NCI-H1436 (cell line): ENCODE measurements at regions not wholly inside any gene's neighbourhood (a gene's known extent, or its start where the extent isn't known, plus 50 kb on each side); places are given as distances from the start of the nearest gene placed in this dataset.

Experiments
- DNase-seq: peaks from one replicate; lab custom pipeline; 2025; lab: John Stamatoyannopoulos, UW

DNA sequence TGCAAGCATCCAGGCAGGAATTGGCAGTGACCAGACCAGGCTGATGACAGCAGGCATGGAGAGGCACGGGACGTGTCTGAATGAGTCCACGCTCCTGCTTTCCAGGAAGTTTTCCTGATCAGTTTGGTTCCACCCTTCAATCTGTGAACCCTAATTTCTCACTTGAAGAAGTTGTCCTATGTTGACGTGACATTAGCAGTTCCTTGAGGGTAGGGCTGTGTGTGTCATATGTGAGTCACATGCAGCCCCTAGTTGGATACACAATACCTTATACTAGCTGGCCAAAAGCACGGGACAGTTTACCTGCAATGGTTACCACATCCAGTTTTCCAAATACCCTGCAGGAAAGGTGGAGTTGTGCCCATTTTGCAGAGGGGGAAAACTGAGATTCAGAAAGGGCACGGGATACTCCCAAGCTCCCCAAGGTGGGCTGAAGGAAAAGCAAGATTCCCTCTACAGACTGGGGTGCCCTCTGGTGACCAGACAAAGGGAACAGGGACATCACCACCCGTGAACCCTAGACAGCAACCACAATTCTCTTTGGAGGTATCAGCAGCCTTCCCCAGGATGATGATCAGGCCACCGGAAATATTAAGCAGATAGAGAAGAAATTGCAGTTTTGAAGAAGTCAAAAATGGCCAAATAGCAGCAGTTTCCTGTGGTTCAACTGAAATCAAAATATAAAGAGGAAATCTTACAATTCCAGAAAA lies 194.5 kb downstream of the PHETA1 start:
- no peak for DNase-seq

DNA sequence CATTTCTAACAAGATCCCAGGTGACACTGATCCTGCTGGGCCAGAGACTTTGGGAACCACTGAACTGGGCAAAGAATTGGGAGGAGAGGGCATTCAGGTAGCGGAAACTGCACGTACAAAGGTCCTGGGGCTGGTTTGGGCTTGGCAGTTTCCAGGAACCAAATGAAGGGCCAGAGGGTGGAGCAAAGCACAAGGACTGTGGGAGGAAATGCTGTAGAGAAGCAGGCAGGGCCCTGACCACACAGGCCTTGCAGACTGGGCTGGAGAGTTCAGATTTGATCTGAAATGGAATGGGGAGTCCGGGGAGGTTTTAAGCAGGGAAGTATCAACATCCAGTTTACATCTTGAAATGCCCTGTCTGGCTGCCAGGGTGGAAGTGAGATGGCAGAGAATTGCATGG lies 195.1 kb downstream of the PHETA1 start:
- no peak for DNase-seq

DNA sequence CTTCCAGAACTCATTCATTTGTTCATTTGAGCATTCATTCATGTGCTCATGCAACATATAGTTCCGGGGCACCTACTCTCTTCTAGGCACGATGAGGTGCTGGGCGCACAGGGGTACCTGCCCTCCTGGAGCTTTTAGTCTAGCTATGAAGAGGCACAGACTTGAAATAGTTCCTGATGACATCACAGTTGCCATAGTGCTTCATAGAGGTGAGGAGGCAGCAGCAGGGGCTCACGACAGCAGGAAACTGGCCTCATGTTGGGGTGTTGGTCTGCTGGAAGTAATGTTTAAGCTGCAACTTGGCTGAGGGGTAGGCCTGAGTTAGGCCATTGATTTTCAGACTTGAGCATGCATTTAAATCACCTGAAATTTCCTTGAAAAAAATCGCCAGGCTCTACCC lies 195.5 kb downstream of the PHETA1 start:
- no peak for DNase-seq

DNA sequence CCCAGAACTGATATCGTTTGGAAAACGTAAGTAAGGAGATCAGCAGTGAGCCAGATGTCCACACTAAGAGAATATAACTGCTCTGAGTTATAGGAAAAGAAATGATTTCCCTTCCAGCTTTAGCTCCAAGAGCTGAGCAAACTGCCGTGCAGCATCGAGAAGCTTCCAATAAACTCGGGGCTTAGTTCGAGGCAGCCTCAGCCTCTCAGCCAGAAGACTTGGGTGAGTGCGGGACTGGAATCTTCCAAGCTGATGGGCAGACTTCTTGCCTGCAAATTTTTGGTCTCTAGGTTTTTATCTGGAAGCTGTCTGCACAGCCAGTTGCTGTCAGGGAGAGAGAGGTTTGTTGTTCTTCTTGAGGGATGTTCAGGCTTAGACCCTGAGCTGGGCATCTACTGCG lies 196.1 kb downstream of the PHETA1 start:
- DNase-seq, result no peak

DNA sequence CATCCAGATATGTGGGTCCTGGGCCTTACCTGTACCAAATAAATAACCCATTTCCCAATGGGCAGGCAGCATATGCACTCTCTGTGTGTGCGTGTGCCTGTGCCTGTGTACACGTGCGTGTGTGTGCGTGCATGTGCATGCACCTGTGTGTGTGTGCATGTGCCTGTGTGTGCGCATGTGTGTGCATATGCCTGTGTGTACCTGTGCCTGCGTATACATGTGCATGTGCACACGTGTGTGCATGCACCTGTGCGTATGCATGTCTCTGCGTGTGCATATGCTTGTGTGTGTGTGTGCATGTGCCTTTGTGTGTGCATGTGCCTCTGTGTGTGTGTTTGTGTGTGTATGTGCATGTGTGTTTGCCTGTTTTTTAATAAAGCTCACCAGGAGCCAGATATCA lies 197.1 kb downstream of the PHETA1 start:
- DNase-seq, result no peak

DNA sequence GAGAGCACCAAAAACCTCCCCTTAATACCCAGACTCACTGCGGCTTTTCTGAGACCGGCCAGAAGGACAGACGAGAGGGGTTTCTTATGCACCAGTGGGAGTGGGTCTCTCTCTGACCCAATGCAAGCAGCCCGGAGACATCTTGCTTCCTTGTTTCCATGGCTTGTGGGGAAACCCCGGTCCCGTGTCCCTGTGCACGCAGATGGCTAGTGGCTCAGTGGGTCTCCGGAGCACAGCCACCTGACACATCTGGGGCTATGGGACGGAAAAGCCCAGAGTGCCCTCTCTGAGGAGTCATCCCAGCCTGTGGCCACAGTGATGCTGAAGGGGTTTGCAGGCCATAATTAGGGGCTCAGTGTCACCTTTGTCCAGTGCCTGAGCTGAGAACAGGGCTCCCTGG lies 197.6 kb downstream of the PHETA1 start:
- DNase-seq, result no peak

DNA sequence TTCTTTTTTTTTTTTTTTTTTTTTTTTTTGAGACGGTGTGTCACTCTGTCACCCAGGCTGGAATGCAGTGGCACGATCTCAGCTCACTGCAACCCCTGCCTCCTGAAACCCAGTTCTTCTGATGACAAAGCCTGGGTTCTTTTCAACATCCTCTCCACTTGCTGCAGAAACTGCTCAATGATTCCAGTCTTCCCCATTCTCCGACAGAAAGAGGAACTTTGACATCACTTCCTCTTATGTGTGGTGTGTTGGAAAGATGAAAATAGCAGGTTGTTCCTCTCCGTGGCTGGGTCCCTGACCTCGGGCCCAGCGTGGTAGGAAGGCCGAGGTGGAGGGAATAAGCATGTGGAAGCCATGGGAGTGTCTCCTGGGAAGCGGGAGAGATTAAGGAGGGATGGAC lies 198.4 kb downstream of the PHETA1 start:
- no peak for DNase-seq

DNA sequence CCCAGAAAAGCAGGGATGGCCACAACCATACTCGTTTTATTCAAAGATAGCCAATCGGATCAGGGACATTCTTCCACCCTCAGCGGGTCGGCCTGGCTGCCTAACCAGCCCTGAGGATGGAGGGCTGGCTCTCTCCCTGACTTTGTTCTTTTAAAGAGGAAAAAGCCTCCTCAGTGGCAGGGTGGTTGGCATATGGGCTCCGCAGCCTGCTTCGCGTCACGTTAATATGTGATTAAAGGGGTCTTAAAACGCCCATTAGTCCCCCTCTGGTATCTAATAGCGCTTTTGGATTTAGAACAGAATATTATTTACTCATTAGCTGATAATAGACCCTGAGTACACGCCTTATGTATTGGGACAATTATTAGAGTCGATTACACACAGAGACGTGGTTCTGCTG lies 199.4 kb downstream of the PHETA1 start:
- DNase-seq, result no peak

DNA sequence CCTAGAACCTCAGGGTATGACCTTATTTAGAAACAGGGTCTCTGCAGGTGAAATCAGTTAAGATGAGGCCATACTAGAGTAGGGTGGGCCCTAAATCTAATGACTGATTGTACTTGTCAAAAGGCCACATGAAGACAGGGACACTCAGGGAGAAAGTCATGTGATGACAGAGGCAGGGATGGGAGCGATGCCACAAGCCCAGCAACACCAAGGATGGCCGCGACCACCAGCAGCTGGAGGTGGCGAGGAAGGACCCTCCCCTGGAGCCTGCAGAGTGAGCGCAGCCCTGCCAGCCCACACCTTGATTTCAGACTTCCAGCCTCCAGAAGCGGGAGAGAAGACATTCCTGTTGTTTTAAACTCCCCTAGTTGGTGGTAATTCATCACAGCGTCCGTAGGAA lies 199.9 kb downstream of the PHETA1 start:
- no peak for DNase-seq

DNA sequence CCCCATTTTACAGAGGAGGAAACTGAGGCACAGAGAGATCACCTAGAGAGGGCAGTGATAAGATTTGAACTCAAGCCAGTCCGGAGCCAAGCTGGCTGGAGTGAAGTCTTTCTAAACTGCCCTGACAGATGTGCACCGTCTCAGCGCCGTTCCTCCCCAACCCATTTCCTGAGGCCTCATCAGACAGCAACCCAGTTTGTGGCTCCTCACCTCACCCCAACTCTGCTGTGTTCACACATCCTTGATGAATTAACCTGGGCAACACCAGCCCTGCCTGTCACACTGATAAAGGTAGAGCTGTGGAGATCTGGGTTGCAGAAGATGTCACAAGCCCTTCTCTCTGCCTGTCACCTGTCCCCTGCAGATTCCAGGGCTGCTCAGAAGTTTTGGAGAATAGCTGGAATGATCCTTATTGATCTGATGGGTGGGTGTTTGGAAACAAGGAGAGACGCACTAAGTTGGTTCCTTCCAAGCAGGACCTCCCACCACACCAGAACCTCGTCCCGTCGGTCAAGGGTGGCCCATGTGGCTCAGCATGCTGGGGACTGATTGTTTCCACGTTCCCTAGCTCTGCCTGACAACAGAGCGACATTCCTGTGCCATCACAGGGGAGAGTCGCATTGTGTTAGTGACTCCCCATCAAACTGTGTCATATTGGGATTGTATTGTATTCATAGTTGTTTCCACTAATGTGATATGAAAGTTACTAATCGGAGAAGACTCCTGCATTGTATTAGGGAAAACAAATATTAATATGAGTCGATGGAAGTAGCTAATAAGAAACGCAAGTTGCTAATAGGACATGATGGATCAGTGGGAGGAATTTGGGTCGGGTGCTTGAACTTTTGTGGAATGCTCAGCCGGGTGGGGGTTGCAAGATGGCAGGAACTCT lies 200.6 kb downstream of the PHETA1 start:
- DNase-seq, result no peak

DNA sequence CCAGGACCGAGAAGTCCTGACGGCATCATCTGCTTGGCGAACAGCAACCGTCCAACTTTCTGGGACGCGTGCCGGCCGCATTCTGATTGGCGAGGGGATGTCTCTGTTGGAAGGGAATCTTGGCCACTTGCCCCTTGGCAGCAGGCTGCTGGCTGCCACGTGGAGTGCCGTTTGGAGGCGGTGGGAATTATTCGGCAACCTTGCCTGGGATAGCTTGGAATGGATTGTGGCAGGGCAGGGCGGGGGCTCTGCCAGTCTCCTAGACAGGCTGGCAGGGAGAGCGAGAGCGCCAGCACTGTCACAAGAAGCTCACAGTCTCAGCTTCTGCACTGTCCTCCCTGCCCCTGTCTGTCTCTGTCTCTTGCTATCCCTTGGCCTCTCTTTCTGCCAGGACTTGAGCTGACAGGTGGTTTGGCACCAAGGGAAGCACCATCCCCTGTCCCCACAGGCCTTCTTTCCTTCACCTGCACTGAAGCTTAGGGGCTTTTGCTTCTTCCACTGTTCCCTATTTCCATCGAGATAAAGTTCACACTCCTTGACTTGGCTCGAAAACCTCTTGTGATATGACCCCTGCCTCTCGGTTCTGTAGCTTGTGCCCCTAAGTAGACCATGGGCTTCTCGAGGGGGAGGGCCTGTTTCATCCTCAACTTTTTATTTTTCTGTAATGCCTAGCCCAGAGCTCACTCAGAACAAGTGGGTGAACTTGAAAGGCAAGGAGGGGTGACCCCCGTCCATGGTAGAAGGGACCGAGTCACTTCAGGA lies 201.9 kb downstream of the PHETA1 start:
- no peak for DNase-seq

DNA sequence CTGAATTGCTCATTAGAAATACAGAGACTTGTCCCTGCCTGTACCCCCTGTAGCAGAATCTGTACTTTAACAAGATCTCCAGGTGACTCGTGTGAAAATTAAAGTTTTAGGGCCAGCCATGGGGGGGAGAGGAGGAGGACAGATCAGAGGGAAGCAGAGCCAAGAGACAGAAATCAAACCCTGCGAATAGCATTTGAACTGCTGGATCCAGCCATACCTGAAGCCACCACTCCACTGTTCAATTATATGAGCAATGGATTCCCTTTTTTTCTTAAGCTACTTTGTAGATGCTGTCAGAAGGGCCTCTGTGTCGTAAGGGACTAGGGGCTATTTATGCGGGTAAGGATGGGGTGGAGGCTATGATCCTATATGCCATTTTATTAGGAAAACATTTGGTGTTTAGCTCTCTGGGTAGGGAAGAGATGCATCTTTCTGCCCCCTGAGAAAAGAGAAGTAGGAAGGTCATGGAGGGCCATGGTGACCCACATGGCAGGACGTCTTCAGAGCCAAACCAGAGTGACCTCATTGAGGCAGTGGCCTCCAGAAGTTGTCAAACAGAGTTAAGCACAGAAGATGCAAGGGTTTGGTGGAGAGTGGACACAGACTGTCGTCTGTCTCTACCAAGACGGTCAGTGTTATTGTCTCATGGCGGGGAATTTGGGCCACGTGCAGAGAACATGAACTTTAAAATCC lies 203.9 kb downstream of the PHETA1 start:
- no peak for DNase-seq

DNA sequence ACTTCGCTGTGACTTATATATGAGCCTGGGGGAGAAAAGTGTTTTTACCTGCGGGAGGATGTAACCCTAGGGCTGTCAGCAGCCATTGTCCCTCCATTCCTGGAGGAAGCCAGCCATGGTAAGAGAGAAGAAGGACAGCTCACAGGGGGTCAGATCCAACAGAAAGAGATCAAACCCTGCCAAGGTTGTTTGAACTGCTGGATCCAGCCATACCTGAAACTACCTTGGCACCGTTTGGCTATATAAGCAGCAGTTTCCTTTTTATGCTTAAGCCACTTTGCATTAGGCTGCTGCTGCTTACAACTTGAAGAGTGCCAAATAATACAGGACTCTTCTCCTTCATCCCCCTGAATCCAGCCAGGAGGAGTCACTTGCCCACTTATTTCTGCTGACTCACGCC lies 205.5 kb downstream of the PHETA1 start:
- DNase-seq, result no peak

DNA sequence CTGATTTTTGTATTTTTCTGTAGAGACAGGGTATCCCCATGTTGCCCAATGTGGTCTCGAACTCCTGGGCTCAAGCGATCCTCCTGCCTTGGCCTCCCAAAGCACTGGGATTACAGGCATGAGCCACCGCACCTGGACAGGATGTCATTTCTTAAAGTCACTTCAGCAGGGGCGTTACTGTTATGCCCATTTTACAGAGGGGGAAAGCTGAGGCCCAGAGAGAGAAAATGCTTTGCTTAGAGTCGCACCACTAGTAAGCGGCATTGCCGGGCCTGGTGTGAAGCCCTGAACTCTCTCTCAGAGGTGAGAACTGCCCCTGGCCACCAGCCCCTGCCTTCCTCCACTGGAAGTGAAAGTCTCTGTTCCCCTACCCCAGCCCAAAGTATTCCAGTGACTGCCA lies 207.0 kb downstream of the PHETA1 start:
- no peak for DNase-seq

DNA sequence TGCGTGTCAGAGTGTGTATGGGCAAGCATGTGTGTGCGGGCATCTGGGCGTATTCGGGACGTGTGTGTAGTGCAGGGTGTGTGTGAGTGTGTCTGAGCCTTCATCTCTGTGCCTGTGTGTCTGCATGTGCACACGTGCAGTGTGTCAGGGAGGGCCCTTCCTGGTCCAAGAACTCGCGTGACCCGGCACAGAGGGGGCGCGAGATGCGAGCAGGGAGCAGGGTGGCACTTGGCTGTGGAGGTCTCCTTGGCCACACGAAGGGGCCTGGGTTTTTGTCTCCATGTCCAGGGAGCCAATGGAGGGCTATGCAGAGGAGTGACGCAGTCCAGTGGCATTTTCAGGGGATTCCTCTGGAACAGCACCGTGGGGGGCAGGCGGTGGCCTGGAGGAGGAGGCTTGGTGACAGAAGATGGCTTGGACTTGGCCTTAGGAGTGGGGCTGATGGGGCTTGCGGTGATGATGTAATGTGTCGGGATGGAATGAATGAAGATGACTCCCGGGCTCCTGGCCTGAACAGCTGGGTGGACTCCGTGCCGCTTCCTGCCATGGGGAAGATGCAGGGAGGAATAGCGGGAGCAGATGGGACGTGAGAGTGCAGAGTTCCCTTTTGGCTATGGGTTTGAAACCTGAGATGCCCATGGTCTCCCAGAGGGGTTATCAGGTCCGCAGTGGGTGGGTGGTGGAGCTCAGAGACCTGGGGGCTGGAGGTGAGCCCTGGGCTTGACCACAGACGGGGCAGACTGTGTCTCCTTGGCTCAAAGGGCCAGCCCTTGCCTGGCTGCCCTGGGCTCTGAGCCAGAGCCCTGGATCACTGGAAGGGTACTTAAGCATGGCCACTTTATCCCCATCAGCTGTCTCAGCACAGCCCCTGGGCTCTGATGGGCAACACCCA lies 208.3 kb downstream of the PHETA1 start:
- DNase-seq, result no peak

DNA sequence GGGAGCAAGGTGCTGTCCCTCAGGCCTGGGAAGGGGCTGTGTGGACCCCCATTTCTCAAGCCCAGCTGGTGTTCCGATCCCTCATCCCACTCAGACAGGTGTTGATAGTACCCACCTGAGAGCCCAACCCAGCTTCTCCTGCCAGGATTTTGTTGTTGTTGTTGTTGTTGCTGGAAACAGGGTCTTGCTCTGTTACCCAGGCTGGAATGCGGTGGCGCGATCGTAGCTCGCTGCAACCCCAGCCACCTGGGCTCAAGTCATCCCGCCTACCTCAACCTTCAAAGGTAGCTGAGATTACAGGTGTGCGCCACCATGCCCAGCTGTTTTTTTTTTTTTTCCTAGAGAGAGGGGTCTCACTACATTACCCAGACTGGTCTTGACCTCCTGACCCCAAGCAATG lies 209.9 kb downstream of the PHETA1 start:
- no peak for DNase-seq

DNA sequence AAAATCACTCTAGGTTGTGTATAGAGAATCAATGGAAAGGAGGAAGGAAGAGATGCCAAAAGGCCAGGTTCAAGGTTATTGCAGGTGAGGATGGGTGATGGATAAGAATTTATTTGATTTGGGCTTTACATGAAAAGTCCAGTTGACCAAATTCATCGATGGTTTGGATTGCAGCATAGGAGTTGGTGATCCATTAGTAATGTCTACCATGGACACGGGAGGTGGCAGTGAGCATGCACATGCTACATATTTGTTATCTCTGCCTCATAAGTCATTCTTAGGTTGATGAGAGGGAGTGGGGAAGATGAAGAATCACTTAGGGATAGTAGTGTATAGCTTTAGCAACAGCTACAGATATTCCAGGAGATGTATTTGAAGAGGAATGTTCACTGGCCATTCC lies 211.4 kb downstream of the PHETA1 start:
- no peak for DNase-seq

DNA sequence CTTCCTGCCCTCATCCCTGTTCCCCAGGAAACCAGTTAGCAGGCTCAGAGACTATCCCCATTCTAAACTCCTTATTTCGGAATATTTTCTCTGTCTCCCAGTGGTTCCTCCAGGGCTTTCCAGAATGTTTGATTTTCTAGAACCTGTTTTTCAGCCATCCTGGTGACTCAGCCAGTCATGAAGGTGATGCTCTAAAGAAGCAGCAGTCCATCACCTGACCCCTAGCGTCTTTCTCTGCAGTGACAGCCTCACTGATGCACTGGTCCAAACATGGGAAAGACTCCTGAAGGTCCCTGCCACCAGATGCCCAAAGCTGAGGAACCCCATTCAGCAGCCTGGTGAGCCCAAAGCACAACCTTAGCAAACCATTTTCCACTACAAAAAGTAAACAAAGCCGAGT lies 212.6 kb downstream of the PHETA1 start:
- DNase-seq, result no peak

DNA sequence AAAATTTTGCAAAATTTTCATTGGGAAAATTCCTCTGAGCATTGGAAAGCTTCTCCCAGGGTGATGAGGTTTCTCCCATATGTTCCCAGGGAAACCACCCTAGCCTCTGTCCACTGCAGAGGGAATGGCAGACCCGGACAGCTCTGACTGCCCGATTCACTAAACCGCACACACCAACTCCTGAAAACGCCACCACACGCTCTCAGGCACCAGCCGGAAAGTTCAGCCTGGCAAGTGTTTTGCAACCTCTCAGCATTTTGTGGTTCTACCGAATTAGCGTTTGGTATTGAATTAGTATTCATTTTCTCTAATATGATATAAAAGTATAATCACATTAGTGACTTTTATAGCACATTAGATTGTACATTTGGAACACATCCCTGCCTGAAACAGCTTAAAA lies 213.4 kb downstream of the PHETA1 start:
- DNase-seq, result no peak

DNA sequence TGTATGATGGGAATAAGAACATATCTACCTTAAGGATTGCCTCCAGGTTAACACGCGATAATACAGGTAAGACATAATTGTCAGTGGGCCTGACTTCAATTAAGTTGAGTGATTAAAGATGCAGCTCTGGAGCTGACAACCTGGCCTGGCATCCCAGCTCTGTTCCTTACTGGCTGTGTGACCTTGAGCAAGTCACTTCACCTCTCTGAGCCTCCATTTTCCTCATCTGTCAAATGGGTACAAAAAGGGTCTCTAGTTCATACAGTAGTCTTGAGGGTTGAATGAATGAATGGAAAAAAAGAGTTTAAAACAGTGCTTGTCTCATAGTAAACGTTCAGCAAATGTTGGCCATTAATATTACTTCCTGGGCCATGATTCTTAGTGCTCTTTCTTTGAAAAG lies 213.9 kb downstream of the PHETA1 start:
- DNase-seq, result no peak

DNA sequence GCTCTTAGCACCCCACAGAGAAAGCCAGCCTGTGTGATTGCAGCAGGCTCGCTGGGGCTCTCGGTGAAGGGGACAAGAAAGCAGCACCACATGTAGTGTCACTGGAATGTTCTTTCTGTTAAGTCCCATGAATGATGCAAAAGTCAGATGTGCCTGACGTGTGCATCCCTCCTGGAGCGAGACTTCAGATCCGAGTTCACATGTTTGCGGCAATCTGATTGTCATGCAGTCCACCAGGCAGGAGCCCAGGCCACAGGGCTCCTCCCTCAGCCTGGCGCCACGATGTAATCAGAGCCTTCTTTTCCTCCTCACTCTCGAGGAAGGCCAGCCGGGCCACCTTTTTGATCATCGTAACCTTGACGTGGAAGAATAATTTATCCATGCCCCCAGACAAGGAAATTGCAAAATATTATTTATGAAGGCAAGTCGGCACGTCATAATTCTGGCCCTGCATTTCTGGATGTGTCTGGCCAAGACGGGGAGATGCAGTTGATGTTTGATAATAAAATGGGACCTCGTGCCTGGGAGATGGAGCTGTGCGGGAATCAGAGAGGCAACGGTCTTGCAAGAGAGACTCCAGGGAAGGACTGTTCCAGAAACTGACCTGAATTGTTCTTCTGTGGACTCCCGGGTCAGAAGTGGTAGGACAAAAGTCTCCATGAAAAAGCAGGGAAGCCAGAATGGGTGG lies 214.6 kb downstream of the PHETA1 start:
- DNase-seq, result no peak
